ENCODE measurements at regions not wholly inside any gene's neighbourhood (a gene's known extent, or its start where the extent isn't known, plus 50 kb on each side); places are given as distances from the start of the nearest gene placed in this dataset.

- no peak for TF ChIP-seq RFX5 (IDR thresholded peaks at IDR 0.05; ENCODE audit: low read length)
- TF ChIP-seq SMC3 (IDR thresholded peaks at IDR 0.05; ENCODE audit: low read depth, low read length), result no peak
- no peak for TF ChIP-seq CTCF (IDR thresholded peaks at IDR 0.05)
- no peak for TF ChIP-seq PBX3 (IDR thresholded peaks at IDR 0.05)
- TF ChIP-seq USF2 (IDR thresholded peaks at IDR 0.05; ENCODE audit: borderline replicate concordance, low read depth, low read length), result no peak
- TF ChIP-seq EP300 (IDR thresholded peaks at IDR 0.05; ENCODE audit: borderline replicate concordance in 1 of 2, low read depth in 1 of 2, low read length in 1 of 2), result no peak
- TF ChIP-seq REST (IDR thresholded peaks at IDR 0.05; ENCODE audit: low read depth, low read length), result no peak
- TF ChIP-seq MEF2A (IDR thresholded peaks at IDR 0.05; ENCODE audit: borderline replicate concordance, low read depth), result no peak
- TF ChIP-seq CHD2 (IDR thresholded peaks at IDR 0.05; ENCODE audit: low read length, partially characterized antibody), result no peak
These were observed 149.8 kb upstream of the PCSK2 start for GRCh38 chr20:17077030-17077429.

Measured in SK-N-SH (cell line).